H4 (cell line): ENCODE measurements at regions not wholly inside any gene's neighbourhood (a gene's known extent, or its start where the extent isn't known, plus 50 kb on each side); places are given as distances from the start of the nearest gene placed in this dataset.
A peak's percentile ranks its signal among the peaks of the same experiment; 100 is the strongest.
"Not testable (repeated sequence)": the region's sequence is repeated elsewhere in the genome, so short reads cannot be mapped to it uniquely, and the experiment has no call there.

Experiments used
- DNase-seq: peaks from one replicate; pipeline ENCODE4 v3.0.0-alpha.2; 2015; ENCODE audit warnings: low spot score

- no peak for DNase-seq
Observed at GRCh38 chr7:113783403-113783802, 135.4 kb downstream of the PPP1R3A start.

GRCh38 chr7:113775804-113776203 lies 143.0 kb downstream of the PPP1R3A start:
- no peak for DNase-seq

GRCh38 chr7:113775401-113775800 lies 143.4 kb downstream of the PPP1R3A start:
- no peak for DNase-seq

GRCh38 chr7:113774182-113774807 lies 144.5 kb downstream of the PPP1R3A start:
- DNase-seq = peak; percentile 66

- DNase-seq = no peak
Observed at GRCh38 chr7:113770146-113770738, 148.6 kb downstream of the PPP1R3A start.

GRCh38 chr7:113768387-113768786 lies 150.4 kb downstream of the PPP1R3A start:
- peak; percentile 19 for DNase-seq

- DNase-seq = peak; percentile 24
Observed at GRCh38 chr7:113764401-113765035, 154.3 kb downstream of the PPP1R3A start.

- no peak for DNase-seq
Observed at GRCh38 chr7:113763226-113763625, 155.6 kb downstream of the PPP1R3A start.

- DNase-seq = no peak
Observed at GRCh38 chr7:113756250-113756649, 162.6 kb downstream of the PPP1R3A start.

- no peak for DNase-seq
Observed at GRCh38 chr7:113752689-113753088, 166.1 kb downstream of the PPP1R3A start.

GRCh38 chr7:113752289-113752688 lies 166.5 kb downstream of the PPP1R3A start:
- DNase-seq = no peak

- DNase-seq = no peak
Observed at GRCh38 chr7:113751547-113751946, 167.3 kb downstream of the PPP1R3A start.

- DNase-seq = not testable (repeated sequence)
Observed at GRCh38 chr7:113748385-113748784, 170.4 kb downstream of the PPP1R3A start.

GRCh38 chr7:113742946-113743431 lies 175.8 kb downstream of the PPP1R3A start:
- DNase-seq = not testable (repeated sequence)

- no peak for DNase-seq
Observed at GRCh38 chr7:113742377-113742776, 176.4 kb downstream of the PPP1R3A start.

- peak; percentile 74 for DNase-seq
Observed at GRCh38 chr7:113731571-113731970, 187.2 kb downstream of the PPP1R3A start.

- peak; percentile 86 for DNase-seq
Observed at GRCh38 chr7:113730309-113730955, 188.4 kb downstream of the PPP1R3A start.

- no peak for DNase-seq
Observed at GRCh38 chr7:113727486-113727885, 191.3 kb downstream of the PPP1R3A start.

GRCh38 chr7:113722006-113722405 lies 196.8 kb downstream of the PPP1R3A start:
- no peak for DNase-seq

- DNase-seq = no peak
Observed at GRCh38 chr7:113717739-113718138, 201.1 kb downstream of the PPP1R3A start.

- no peak for DNase-seq
Observed at GRCh38 chr7:113715981-113716856, 202.6 kb downstream of the PPP1R3A start.

- no peak for DNase-seq
Observed at GRCh38 chr7:113715262-113715661, 203.5 kb downstream of the PPP1R3A start.
